ENCODE measurements at regions not wholly inside any gene's neighbourhood (a gene's known extent, or its start where the extent isn't known, plus 50 kb on each side); places are given as distances from the start of the nearest gene placed in this dataset.

GRCh38 chr2:425243-425642 is 137.4 kb upstream of the ALKAL2 start:
- DNase-seq = no peak

- no peak for DNase-seq
Observed at GRCh38 chr2:424306-425171, 136.6 kb upstream of the ALKAL2 start.

GRCh38 chr2:423479-423878 is 135.6 kb upstream of the ALKAL2 start:
- peak in 1 of 2 experiments; percentile 14 for DNase-seq

GRCh38 chr2:422676-423435 is 135.0 kb upstream of the ALKAL2 start:
- DNase-seq = no peak

GRCh38 chr2:421406-421805 is 133.5 kb upstream of the ALKAL2 start:
- no peak for DNase-seq

GRCh38 chr2:419687-420317 is 131.9 kb upstream of the ALKAL2 start:
- DNase-seq = no peak

GRCh38 chr2:417662-418061 is 129.8 kb upstream of the ALKAL2 start:
- DNase-seq = no peak

- DNase-seq = no peak
Observed at GRCh38 chr2:417006-417405, 129.1 kb upstream of the ALKAL2 start.

- DNase-seq = no peak
Observed at GRCh38 chr2:415986-416610, 128.2 kb upstream of the ALKAL2 start.

- DNase-seq = no peak
Observed at GRCh38 chr2:409523-409922, 121.6 kb upstream of the ALKAL2 start.

GRCh38 chr2:407630-408029 is 119.7 kb upstream of the ALKAL2 start:
- no peak for DNase-seq

- no peak for DNase-seq
Observed at GRCh38 chr2:406876-407275, 119.0 kb upstream of the ALKAL2 start.

- DNase-seq = no peak
Observed at GRCh38 chr2:406231-406630, 118.3 kb upstream of the ALKAL2 start.

- no peak for DNase-seq
Observed at GRCh38 chr2:404581-404980, 116.7 kb upstream of the ALKAL2 start.

GRCh38 chr2:403682-404081 is 115.8 kb upstream of the ALKAL2 start:
- no peak for DNase-seq

GRCh38 chr2:402721-403120 is 114.8 kb upstream of the ALKAL2 start:
- DNase-seq = no peak

GRCh38 chr2:402206-402605 is 114.3 kb upstream of the ALKAL2 start:
- DNase-seq = no peak

- DNase-seq = no peak
Observed at GRCh38 chr2:401019-401679, 113.3 kb upstream of the ALKAL2 start.

GRCh38 chr2:397926-398325 is 110.0 kb upstream of the ALKAL2 start:
- no peak for DNase-seq

- no peak for DNase-seq
Observed at GRCh38 chr2:397521-397920, 109.6 kb upstream of the ALKAL2 start.

- DNase-seq = no peak
Observed at GRCh38 chr2:396903-397302, 109.0 kb upstream of the ALKAL2 start.

- DNase-seq = no peak
Observed at GRCh38 chr2:395886-396285, 108.0 kb upstream of the ALKAL2 start.

Data from Kasumi-1 (cell line).